Astrocyte of the hippocampus (primary cell): ENCODE measurements at regions not wholly inside any gene's neighbourhood (a gene's known extent, or its start where the extent isn't known, plus 50 kb on each side); places are given as distances from the start of the nearest gene placed in this dataset.

ENCODE experiments used
- DNase-seq: peaks from one replicate; pipeline ENCODE4 v3.0.0; 2011; ENCODE audit warnings: low read depth, low spot score

- DNase-seq, result no peak
These were observed 54.3 kb upstream of the IGFBP3 start for GRCh38 chr7:45975367-45975766.

GRCh38 chr7:45974540-45975360 lies 53.7 kb upstream of the IGFBP3 start:
- no peak for DNase-seq

DNA sequence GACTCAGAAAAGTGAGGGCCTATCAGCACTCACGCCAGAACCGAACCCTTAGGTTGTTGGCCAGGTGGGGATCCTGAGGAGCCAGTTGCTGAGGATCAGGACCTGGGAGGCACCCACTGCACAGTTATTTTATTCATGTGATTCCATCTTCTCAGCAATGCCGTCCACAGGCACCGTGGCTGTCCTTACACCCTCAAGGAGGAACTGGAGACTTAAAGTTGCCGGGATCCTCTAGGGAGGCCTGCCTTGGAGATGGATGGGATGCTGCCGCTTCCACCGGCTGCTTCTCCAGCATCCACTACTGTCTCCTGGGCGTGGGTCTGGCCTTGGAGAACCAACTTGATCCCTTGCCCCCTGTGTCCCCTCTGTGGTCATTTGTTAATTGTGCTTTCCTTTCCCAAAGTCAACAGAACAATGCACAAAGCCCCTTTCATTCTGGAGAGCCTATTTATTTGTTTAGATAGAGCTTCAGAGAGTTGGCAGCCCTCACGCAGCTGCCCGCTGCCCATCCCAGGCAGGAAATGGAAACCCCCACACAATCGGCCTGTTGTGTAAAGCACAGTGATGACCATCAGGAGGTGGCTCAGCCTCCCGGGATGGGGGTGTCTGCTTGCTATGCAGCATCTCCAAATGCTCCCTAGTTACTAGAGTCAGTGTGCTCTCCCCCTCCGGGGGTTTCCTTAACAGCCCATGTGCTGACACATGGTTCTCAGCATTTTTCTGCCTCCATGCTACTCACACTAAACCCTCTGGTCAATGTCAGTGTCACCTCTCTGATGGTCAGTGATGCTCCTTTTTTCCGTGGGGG lies 52.9 kb upstream of the IGFBP3 start:
- peak; percentile 58 for DNase-seq

- DNase-seq, result no peak
These were observed 51.7 kb upstream of the IGFBP3 start for GRCh38 chr7:45972629-45973312.

DNA sequence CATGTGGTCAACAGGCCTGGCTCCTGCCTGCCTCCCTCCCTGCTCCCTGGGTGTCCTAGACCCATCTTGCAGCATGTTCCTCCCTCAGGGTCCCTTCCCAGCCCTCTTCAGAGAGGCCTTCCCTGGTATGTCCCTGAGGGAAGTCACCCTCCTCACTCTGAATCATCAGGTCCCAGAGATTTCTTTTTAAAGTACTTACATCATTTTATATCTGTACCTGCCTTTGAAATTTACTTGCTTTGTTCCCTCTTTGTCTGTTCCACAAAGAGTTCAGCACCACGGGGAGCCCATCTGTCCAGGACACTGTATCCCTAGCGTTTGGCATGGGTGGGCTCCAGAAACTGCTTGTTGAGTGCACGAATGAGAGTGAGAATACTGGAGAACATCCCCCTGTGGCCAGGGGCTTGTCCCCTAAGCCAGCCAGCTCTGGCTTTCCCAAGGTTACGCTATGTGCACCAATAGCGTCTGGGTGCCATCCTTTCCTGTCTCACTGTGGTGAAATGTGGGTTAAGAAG lies 50.6 kb upstream of the IGFBP3 start:
- DNase-seq, result no peak

- no peak for DNase-seq
These were observed 50.1 kb upstream of the IGFBP3 start for GRCh38 chr7:45971171-45971570.
